Activated CD4-positive, CD25-positive, alpha-beta regulatory T cell (primary cell): ENCODE measurements at regions not wholly inside any gene's neighbourhood (a gene's known extent, or its start where the extent isn't known, plus 50 kb on each side); places are given as distances from the start of the nearest gene placed in this dataset.

ENCODE experiments used
- DNase-seq, 4 experiments: peaks; one replicate each; lab custom pipeline; 2025; lab: John Stamatoyannopoulos, UW

DNA sequence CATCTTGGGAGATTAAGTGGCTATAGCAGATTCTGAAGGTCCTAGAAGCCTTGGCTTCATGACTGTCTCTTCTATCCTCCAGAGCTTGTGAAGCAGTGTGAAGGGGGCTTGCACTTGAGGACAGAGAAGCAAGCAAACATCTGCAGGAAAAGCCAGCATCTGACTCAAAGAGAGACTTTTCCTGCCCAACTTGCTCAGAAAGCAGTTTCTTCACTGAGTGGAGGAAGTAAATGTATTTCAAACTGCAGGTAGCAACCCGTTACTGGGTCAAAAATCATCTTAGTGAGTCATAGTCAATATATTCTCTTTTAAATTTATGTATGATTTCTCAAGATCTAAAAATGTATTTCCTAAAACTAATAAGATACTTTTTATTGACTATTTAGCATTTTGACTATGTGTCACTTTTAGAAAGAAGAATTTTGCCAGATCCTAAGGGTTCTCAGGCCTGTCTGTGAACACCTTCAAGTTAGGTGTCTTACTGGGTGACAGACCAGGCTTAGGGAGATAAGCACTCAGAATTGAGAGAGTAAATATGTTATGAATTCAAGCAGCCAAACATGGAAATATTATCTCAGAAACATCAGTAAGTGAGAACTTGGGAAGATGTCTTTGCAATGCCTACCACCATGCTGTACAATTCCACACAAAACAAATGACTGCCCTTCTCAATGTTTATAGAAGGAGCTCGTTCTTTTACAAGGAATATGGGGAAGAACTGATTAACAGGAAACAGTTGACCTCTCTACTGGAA is 72.6 kb upstream of the DMAC1 start:
- DNase-seq: no peak

DNA sequence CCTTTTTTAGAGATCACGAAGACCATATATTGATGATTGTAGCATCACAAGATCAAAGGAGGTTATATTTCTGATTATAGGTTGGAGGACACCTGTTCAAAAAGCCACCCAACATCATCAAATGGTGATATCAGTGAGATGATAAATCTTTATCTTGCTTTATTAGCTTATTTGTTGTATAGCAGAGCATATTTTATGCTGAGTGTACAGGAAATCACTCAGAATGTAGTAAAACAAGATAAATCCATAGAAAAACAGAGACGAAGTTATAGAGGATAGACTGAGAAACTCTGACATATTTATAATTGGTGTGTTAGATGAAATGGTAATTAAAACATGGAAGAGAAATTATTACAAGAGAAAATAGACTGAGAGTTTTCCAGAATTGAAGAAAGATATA is 69.8 kb upstream of the DMAC1 start:
- no peak for DNase-seq

DNA sequence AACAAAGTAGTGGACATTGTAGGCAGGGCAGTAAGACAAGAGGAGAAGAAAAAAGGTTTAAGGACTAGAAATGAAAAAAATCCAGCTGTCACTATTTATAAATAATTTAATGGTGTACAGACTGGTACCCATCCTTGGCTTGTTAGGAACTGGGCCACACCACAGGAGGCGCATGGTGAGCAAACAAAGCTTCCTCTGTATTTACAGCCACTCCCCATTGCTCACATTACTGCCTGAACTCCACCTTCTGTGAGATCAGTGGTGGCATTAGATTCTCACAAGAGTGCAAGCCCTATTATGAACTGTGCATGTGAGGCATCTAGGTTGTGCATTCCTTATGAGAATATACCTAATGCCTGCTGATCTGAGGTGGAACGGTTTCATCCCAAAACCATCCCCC is 62.6 kb upstream of the DMAC1 start:
- no peak for DNase-seq

DNA sequence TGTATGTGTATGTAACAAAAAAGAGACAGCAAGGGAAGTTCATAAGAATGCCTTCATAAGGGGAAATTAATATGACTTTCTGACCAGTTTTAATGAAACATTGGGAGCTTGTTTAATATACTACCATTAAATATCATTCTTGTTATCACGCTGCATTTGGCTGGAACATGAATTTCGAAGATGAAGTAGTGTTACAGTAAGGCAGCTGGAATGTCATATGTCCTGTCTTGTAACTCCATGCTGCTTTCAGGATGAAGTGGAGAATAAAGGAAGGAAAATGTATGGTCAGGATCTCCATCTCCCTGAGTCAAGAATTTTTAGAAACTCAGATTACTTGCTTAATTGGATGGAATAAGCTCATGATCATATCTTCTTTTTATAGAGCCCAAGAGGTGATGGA is 61.5 kb upstream of the DMAC1 start:
- DNase-seq: no peak

DNA sequence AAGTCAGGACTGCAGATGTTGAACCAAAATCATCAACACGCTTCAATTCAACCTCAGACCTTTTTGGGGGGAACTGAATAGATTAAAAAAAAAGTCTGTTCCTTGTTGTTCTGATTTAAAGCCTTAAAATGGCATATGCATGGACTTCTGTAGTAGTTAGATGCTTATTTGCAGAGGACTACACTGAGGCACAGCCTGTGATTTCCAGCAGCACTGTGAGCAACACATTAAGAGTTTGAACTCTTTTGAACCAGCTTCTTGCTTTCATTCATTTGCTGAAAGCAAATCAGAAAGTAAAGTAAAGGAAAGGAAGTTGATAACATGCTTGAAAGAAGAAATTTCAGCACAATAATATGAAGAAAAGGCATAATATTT is 60.7 kb upstream of the DMAC1 start:
- no peak for DNase-seq

DNA sequence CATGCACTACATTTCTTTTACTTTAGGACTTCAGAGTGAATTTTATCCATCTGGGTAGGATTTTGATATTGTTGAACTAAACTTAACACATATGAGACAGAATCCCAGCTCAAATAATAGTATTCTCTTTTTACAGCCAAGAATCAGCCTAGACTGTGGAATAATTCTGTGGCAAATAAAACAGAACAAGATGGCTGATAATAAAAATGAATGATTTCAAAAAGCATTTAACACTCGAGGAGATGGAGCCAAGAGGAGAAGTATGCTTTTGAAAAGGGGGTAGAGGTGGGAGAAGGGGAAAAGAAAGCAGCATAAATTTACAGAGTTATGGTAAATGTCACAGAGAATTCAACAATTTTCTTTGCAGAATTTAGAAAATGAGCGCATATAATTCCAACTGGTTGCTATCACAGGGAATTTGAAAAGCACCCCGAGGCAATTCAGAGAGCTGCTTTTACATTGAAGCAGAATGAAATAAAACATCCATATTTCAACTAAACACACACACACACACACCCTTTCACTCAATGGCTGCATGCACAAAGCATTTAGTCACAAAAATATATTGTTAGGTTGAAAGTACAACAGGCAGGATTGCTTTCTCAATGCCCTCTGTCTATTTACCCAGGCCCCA is 60.2 kb upstream of the DMAC1 start:
- DNase-seq: no peak

DNA sequence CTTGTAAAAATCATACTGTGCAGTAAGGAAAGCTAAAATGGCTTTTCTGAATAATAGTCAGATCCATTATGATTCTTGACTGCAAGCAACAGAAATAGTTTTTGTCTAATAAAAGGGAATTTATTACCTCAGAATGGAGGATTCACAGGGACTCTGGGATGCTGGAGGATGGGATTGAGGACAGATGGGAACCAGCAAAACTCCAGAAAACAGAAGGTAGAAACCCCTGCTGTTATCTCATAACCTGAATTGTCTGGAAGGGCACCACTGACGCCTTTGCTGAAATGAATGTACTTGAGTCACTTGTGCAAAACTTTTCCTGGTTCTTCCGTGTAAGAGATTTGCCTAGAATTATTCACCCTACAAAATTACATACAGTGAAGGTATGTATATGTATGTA is 58.6 kb upstream of the DMAC1 start:
- no peak for DNase-seq

DNA sequence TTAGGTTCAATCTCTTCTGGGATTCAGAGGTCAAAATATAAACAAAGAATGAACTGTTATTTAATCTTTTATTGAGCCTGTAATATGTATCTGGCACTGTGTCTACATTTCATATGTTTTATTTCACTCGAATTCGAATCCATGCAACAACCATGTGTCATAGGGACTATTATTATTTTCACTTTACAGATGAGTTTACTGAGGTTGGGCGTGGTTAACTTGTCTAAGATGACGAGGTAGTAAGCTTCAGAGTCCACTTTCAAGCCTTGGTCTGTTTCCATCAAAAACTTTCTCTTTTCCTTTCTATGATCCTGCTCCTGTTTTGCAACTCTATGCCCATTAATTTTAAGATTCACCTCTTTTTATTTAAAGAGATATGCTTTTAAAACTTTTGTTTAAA is 55.2 kb upstream of the DMAC1 start:
- no peak for DNase-seq
